Mucosa of stomach (tissue), 1 donor: ENCODE measurements at regions not wholly inside any gene's neighbourhood (a gene's known extent, or its start where the extent isn't known, plus 50 kb on each side); places are given as distances from the start of the nearest gene placed in this dataset.
A peak's percentile ranks its signal among the peaks of the same experiment; 100 is the strongest.
"Not testable (repeated sequence)": the region's sequence is repeated elsewhere in the genome, so short reads cannot be mapped to it uniquely, and the experiment has no call there.

Experiments
- H3K27me3 ChIP-seq: one replicate; pipeline ENCODE4 v1.7.0; 2013; ENCODE audit warnings: mild to moderate bottlenecking, low read length; ENCODE audit not compliant: control insufficient read depth, insufficient read depth
- H3K36me3 ChIP-seq: one replicate; pipeline ENCODE4 v1.7.0; 2013; ENCODE audit warnings: low read length; ENCODE audit not compliant: control insufficient read depth, insufficient read depth
- H3K4me1 ChIP-seq: one replicate; pipeline ENCODE4 v1.7.0; 2013; ENCODE audit warnings: mild to moderate bottlenecking, low read length; ENCODE audit not compliant: control insufficient read depth, insufficient read depth
- H3K4me3 ChIP-seq: one replicate; pipeline ENCODE4 v1.7.0; 2013; ENCODE audit warnings: low read length
- H3K9ac ChIP-seq: one replicate; pipeline ENCODE4 v1.7.0; 2013; ENCODE audit warnings: mild to moderate bottlenecking, low read length, moderate library complexity
- H3K9me3 ChIP-seq: one replicate; pipeline ENCODE4 v1.7.0; 2013; ENCODE audit warnings: mild to moderate bottlenecking, low read length, moderate library complexity; ENCODE audit not compliant: control insufficient read depth
- donor health status: Pancreatic carcinoma.

DNA sequence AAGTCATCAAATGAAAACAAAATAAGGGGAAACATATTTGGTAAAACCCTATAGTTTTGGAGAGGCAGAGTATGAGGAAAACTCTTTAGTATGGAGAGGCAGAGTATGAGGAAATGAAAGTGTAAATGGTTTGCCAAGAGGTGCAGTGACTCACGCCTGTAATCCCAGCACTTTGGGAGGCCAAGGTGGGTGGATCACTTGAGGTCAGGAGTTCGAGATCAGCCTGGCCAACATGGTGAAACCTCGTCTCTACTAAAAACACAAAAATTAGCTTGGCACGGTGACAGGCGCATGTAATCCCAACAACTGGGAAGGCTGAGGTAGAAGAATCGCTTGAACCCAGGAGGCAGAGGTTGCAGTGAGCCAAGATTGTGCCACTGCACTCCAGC, 228.2 kb upstream of the RREB1 start:
- not testable (repeated sequence) for H3K27me3 ChIP-seq, H3K4me3 ChIP-seq, H3K36me3 ChIP-seq, H3K9me3 ChIP-seq, H3K9ac ChIP-seq
- peaks cover 17% of the 10 kb centered on the region for H3K4me1 ChIP-seq

DNA sequence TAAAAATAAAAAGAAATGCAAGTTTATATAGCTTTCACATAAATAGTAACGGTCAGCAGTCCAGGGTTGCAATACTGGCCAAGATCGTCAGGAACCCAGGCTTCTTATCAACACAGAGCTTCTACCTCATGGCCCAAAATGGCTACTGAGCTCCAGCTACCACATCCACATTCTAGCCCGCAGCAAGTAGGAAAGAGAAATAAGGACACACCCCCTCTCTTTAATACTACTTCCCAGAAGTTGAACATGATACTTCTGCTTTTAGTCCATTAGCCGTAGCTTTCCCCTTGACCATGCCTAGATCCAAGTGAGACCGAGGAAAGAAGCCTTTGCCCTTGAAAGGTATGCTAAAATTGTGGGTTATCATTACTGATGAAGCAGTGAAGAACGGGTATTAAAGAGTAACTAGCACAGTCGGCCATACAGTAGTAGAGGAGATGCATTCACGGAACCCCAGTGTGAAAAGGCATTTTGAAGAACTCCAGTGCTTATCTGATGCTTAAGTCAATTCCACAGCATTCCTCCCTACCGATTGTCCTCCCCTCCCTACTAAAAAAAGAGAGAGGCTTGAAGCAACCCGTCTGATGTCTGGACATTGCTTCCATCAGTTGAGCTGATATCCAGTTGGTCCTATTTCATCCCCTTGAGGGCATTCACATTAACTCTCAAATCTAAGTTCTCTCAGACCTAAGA, 226.9 kb upstream of the RREB1 start:
- Histone ChIP-seq H3K4me1 (peaks cover 27% of the 10 kb centered on the region), H3K9ac (no peak overlapping the region), H3K9me3 (no peaks in the 10 kb centered on the region)

DNA sequence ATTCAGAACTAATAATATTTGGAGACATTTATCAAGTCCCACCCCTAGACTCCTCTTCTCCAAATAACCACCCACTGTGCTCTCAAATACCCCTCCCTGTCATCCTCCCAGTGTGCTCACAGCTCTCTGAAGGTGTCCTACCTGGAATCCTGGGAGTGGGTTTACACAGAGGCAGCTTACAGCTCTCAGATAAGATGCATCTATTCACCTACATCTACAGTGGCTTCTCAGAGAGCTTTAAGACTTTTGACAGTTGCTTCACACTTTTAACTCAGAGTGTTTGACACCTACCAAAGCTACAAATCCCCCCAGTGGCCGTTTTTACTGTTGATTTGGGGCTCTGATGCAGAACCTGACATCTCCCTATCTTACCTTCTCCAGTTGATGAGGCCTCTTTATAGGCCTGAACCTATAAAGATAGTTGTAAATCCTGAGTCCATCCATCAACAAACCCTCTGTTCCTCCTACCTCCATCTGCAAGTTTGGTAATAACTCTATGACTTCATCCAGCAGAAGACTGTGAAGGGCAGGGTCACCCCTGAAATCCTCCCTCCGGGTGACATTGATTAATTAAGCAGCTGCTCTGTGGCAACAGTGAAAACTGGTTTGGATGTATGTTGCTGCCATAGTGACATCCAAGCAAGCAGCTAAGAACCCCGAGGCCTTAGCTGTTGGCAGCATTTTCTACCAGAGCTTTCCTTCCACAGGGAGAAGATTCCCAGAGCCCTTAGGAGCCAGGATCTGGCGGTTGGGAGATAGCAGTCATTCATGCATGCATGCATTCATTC, 226.1 kb upstream of the RREB1 start:
- Histone ChIP-seq H3K4me3 (no peak overlapping the region), H3K4me1 (peaks cover 33% of the 10 kb centered on the region), H3K9ac (no peak overlapping the region), H3K36me3 (no peaks in the 10 kb centered on the region), H3K27me3 (no peaks in the 10 kb centered on the region), H3K9me3 (no peaks in the 10 kb centered on the region)

More for the DNA sequence above, 226.9 kb upstream of the RREB1 start:
- Histone ChIP-seq H3K4me3 (no peak overlapping the region), H3K27me3 (no peaks in the 10 kb centered on the region), H3K36me3 (no peaks in the 10 kb centered on the region)

DNA sequence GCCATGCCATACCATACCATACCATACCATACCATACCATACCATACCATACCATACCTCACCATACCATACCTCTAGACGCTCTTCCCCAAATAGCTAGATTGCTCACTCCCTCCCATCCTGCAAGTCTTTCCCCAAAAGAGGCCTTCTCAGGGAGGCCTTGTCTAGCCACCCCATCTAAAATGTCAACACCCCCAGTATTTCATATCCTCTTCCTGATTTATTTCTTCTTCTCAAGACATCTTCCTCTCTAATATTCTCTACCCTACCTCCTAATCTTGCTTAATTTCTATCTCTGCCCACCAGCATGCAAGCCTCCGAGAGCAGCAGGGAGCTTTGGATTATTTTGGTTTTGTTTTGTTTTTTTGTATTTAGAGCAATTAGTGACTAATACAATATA, 225.2 kb upstream of the RREB1 start:
- Histone ChIP-seq H3K9me3 (no peaks in the 10 kb centered on the region), H3K36me3 (no peaks in the 10 kb centered on the region), H3K4me1 (peaks cover 33% of the 10 kb centered on the region), H3K4me3 (no peak overlapping the region), H3K9ac (no peak overlapping the region), H3K27me3 (no peaks in the 10 kb centered on the region)

DNA sequence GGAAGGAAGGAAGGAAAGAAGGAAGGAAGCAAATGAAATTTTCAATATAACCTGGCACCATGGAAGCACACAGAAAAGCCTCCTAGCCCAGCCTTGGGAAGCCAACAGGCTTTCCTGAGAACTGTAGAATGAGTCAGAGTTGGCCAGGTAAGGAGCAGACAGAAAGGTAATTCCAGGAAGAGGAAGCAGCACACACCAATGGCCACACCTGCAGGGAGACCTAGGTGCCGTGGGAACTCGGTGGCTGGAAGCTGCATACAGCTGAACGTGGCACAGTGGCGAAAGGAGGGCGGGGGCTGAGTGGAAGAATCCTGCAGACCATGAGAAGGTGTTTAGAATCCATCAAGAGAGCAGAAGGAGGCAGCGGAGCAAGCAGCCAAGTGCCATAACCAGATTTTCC, 224.8 kb upstream of the RREB1 start:
- Histone ChIP-seq H3K36me3 (no peaks in the 10 kb centered on the region), H3K4me3 (no peak overlapping the region), H3K4me1 (peaks cover 33% of the 10 kb centered on the region), H3K27me3 (no peaks in the 10 kb centered on the region), H3K9me3 (no peaks in the 10 kb centered on the region), H3K9ac (no peak overlapping the region)

DNA sequence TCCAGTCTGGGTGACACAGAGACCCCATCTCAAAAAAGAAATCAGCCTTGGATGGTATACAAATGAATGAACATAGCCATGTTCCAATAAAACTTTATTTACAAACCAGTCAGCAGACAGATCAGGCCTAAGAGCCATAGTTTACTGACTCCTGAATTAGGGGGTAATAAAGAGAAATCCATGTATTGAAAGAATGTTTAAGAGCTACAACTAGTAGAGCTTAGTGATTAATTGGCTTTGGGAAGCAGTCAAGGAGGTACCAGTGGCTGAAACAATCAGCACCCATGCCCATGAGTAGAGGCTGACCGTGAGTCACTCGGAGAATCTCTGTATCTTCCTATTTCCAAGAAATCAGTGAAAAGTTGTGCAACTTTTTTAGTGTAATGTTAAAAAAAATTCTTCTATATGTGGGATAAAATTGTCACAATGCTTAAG, 223.6 kb upstream of the RREB1 start:
- Histone ChIP-seq H3K27me3 (no peaks in the 10 kb centered on the region), H3K4me3 (no peak overlapping the region), H3K4me1 (peaks cover 32% of the 10 kb centered on the region), H3K36me3 (no peaks in the 10 kb centered on the region), H3K9ac (no peak overlapping the region), H3K9me3 (no peaks in the 10 kb centered on the region)

DNA sequence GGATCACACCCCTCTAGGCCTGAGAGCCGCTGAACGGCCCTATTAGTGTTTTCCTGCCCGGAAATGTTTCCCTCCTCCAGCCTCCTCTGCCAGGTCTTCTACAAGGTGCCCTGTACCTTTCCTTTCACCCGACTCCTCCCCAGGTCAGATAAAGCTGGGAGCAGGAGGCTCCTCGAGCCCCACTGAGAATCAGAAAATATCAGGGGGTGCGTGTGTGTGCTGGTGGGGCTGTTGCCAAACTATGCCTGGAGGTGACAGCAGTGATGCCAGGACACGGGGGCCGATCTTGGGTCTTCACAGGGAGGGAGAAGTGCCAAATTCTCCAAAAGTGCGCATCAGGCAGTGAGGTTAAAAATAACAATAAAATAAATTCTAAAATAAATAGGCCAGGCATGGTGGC, 222.8 kb upstream of the RREB1 start:
- Histone ChIP-seq H3K36me3 (no peaks in the 10 kb centered on the region), H3K27me3 (no peaks in the 10 kb centered on the region), H3K9ac (no peak overlapping the region), H3K4me3 (no peak overlapping the region), H3K4me1 (peaks cover 29% of the 10 kb centered on the region), H3K9me3 (no peaks in the 10 kb centered on the region)

DNA sequence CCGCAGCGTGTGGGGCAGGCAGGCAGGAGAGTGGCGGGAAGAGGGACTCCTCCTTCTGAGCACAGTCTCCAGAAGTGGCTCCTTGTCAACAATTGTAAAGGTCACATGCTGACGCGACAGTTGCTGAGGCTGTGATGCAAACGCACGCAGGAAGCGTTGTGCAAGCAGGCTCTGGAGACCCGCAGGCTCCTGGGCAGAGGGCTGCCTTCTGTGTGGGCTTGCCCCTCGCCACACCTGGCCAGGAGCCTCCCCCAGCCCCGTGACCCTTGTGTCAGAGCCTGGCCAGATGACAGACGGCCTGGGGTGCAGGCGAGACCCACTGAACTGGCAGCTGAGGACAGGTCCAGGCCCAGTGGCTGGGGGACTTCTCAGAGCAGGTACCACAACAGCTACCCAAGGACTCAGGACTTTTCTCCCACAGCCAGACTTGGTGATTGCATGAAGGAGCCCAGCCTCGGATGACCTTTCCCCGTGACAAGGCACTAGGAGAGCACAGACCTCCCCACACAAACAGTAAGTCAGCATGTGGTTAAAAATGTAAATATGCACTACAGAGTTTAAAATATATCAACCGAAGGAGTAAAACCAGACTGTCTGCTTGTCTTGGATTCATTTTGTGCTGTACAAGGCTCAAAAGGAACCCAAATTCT, 222.1 kb upstream of the RREB1 start:
- Histone ChIP-seq H3K27me3 (no peaks in the 10 kb centered on the region), H3K9ac (peak overlapping the region; percentile 16), H3K9me3 (no peaks in the 10 kb centered on the region), H3K4me1 (peaks cover 36% of the 10 kb centered on the region), H3K36me3 (no peaks in the 10 kb centered on the region), H3K4me3 (no peak overlapping the region)

DNA sequence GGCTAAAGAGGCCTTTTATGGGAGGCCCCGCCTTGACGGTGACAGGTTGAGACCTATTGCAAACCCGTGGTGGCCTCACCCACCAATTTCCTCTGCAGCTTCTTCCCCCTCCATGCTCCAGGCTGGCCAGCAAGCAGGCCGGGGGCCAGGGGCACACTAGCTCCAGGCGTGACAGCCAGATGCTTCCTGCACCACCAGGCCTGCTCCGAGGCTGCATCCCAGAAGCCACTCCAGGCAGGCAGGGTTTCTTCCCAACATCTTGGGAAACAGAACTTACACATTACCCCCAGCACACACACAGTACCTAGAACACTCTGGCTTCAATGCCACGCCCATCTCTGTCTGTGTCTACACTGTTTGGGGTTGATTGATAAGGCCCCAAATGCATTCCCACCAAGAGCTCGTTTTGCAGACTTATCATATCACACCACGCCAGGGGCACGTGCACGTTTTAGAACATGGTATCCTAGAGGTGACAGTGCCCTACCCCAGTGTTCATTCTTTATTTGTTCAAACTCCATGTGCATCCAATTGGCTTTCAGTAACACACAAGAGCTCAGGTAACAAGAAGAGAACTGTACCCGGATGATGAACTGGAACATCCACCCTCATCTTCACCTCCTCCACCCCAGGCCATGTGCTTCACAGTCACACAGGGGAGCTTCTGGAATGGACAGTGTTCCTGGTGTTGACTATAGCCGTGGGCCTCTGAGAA, 221.4 kb upstream of the RREB1 start:
- peak overlapping the region; percentile 16 for H3K9ac ChIP-seq
- peaks cover 42% of the 10 kb centered on the region for H3K4me1 ChIP-seq
- no peaks in the 10 kb centered on the region for H3K27me3 ChIP-seq
- H3K9me3 ChIP-seq, result no peaks in the 10 kb centered on the region
- no peaks in the 10 kb centered on the region for H3K36me3 ChIP-seq
- no peak overlapping the region for H3K4me3 ChIP-seq

DNA sequence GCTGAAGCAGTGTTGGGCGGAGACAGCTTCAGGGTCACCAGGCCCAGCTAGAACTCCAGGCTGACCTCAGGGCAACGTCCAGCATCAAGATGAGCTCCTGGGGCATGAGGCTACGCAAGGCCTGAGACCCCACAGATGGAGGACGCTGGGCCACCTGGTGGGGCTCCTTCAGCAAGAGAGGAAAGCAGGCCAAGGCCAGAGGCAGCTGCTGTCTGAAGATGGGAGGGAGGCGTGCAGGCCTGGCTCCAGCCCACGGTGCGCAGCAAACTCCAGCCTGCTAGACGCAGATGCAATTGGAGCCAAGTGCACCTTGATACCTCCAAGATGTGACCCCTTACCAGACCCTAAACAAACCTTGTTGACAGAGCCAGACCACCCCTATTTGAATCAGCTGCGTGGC, 220.9 kb upstream of the RREB1 start:
- no peak overlapping the region for H3K4me3 ChIP-seq
- H3K9ac ChIP-seq, result no peak overlapping the region
- no peaks in the 10 kb centered on the region for H3K9me3 ChIP-seq
- H3K4me1 ChIP-seq, result peaks cover 46% of the 10 kb centered on the region
- H3K36me3 ChIP-seq, result no peaks in the 10 kb centered on the region
- H3K27me3 ChIP-seq, result no peaks in the 10 kb centered on the region

DNA sequence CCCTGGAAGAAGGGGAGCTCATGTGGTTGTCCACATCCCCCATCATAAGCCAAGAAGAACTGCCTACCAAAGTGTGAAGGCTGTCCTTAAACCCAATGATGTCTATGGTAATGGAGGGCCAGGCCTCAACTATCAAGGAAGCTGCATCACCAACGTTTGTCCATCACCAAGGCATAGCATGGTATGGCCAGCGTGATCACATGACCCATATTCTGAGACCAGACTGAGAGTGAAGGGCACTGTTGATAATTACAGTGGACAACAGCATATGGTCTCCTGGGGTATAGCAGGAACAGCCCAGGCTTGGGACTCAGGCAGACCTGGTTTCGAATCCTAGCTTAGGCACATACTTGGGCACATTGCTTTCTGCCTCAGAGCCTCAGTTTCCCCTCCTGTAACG, 218.2 kb upstream of the RREB1 start:
- Histone ChIP-seq H3K9me3 (no peaks in the 10 kb centered on the region), H3K27me3 (no peaks in the 10 kb centered on the region)

DNA sequence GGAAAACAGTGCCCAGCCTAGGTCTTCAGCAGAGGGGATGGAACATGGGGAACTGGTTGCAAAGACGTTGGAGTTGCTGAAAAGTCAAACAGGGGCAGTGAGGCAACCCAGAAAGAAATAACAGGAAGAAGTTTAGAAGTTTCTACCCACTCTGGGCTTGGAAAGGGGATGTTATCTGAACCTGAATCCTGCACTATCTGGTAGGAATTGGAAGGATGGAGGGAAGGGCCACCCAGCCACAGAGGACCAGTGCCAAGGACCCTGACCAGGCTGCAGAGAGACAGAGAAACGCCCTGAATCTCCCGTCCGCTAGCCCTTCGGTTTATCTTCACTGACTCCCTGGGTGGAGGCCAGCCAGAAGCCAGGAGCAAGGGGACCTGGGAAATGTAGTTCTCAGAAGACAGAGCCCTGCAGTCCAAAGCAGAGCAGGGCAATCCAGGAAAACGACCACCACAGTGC, 217.3 kb upstream of the RREB1 start:
- Histone ChIP-seq H3K4me3 (no peak overlapping the region), H3K4me1 (peaks cover 28% of the 10 kb centered on the region), H3K27me3 (no peaks in the 10 kb centered on the region), H3K9me3 (no peaks in the 10 kb centered on the region), H3K36me3 (no peaks in the 10 kb centered on the region), H3K9ac (no peak overlapping the region)

More for the DNA sequence above, 218.2 kb upstream of the RREB1 start:
- no peaks in the 10 kb centered on the region for H3K36me3 ChIP-seq
- no peak overlapping the region for H3K9ac ChIP-seq
- no peak overlapping the region for H3K4me3 ChIP-seq
- H3K4me1 ChIP-seq, result peaks cover 33% of the 10 kb centered on the region
